ENCODE measurements at regions not wholly inside any gene's neighbourhood (a gene's known extent, or its start where the extent isn't known, plus 50 kb on each side); places are given as distances from the start of the nearest gene placed in this dataset.
A peak's percentile ranks its signal among the peaks of the same experiment; 100 is the strongest.

DNA sequence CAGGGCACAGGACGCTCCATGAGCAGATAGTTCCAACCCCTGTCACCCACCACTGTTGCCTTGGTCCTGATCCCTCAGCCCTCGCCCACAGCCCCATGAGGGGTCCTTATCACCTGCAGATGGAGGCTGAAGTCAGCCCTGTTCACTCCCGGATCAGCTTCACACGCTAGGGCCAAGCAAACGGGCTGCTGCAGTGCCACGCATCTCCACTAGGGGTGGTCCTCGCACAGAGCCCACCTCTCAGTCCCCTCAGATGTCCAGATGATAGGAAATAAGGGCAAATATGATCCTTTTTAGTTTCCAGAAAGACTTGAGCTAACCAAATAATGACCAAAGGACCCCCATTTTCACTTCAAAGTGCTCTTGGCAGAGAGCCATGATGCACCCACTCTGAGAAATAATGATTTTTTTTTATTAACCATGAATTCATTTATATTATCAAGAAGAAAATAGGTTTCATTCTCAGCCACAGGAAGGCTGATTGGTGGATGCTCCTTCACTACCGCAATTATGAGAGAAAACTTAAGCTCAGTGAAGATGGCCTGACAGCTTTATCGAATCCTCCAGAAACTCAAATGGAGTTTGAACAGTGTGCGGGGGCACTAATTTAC is 71.9 kb upstream of the KLHL29 start:
- TF ChIP-seq JUND (IDR thresholded peaks at IDR 0.05; ENCODE audit: low read depth) = no peak
- in situ Hi-C loops (cut with HindIII; ENCODE audit: low pct_unique_long_range_greater_than_20kb, low sequenced_read_pairs) = no loop called here
- no peak for DNase-seq (ENCODE audit: low read depth in 1 of 2, low spot score in 1 of 2)

DNA sequence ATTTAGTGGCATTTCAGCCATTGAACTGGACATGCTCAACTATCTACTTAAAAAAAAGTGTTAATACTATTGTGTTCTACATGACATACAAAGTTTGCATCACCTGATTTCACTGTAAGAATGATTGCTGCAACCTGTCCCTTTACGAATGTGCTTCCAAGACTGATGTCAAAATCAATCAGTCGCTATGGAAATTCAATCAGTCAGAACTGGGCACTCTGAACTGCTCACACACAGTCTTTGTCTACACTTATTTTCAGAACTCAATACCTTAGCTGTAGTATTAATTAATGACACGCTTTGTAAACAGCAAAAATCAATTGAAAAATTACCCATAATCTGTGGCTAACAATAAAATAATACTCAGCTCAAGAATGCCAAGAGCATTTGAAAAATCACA is 70.3 kb upstream of the KLHL29 start:
- DNase-seq (ENCODE audit: low read depth in 1 of 2, low spot score in 1 of 2) = no peak
- no peak for TF ChIP-seq JUND (IDR thresholded peaks at IDR 0.05; ENCODE audit: low read depth)
- in situ Hi-C loops (cut with HindIII; ENCODE audit: low pct_unique_long_range_greater_than_20kb, low sequenced_read_pairs) = no loop called here

DNA sequence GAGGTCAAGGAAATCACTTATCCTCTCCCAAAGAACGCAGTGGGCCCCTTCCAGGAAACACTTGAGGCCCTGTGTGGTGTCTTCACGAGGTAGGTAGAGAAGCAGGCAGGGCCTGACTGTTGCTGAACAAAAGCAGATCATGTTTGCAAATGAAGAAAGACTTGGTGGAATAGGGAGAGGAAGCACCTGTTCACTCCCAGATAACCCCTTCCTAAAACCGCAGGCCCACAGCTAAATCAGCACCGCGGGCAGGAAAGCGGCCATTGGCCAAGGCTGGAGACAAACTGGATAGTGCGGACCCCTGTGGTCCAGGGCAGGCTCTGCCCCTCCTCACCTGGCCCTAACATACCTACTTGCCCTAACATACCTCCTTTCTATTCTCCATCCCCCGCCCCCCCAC is 64.9 kb upstream of the KLHL29 start:
- in situ Hi-C loops (cut with HindIII; ENCODE audit: low pct_unique_long_range_greater_than_20kb, low sequenced_read_pairs) = no loop called here
- no peak for DNase-seq (ENCODE audit: low read depth in 1 of 2, low spot score in 1 of 2)
- TF ChIP-seq JUND (IDR thresholded peaks at IDR 0.05; ENCODE audit: low read depth) = no peak

- DNase-seq (ENCODE audit: low read depth in 1 of 2, low spot score in 1 of 2) = no peak
- TF ChIP-seq JUND (IDR thresholded peaks at IDR 0.05; ENCODE audit: low read depth) = no peak
- in situ Hi-C loops (cut with HindIII; ENCODE audit: low pct_unique_long_range_greater_than_20kb, low sequenced_read_pairs) = no loop called here
Observed at GRCh38 chr2:23321751-23322150, 63.2 kb upstream of the KLHL29 start.

DNA sequence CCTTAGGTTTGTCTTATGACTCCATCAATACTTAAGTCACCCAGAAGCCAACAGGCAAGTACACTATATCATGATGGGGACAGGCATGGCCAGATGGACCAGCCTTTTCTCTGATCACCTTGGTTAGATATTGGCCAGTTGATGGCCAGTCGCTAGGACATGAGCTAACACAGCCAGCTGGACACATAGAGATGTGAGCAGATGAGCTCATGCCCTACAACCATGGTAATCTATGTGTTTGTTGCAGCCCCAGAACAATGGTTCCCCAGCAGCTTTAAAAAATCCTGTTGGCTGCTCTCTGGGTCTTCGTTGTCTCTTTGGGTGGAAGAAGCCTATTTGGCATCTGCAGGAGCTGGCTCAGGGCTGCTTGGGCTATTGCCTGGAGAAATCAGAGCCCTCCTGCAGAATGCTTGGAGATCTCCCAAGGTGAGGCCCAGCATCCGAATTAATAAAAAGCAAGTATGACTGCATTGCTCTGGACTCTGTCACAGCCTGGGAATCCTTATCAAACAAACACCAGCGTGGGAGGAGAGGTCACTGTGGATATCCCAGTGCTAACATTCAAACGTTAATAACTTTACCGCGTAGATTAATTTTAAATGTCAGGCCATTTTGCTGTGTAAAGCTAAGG is 62.3 kb upstream of the KLHL29 start:
- in situ Hi-C loops (cut with HindIII; ENCODE audit: low pct_unique_long_range_greater_than_20kb, low sequenced_read_pairs) = no loop called here
- DNase-seq (ENCODE audit: low read depth in 1 of 2, low spot score in 1 of 2) = no peak

GRCh38 chr2:23323198-23323916 is 61.6 kb upstream of the KLHL29 start:
- in situ Hi-C loops (cut with HindIII; ENCODE audit: low pct_unique_long_range_greater_than_20kb, low sequenced_read_pairs) = no loop called here
- TF ChIP-seq JUND (IDR thresholded peaks at IDR 0.05; ENCODE audit: low read depth) = no peak
- no peak for DNase-seq (ENCODE audit: low read depth in 1 of 2, low spot score in 1 of 2)

More for the DNA sequence above, 62.3 kb upstream of the KLHL29 start:
- no peak for TF ChIP-seq JUND (IDR thresholded peaks at IDR 0.05; ENCODE audit: low read depth)

DNA sequence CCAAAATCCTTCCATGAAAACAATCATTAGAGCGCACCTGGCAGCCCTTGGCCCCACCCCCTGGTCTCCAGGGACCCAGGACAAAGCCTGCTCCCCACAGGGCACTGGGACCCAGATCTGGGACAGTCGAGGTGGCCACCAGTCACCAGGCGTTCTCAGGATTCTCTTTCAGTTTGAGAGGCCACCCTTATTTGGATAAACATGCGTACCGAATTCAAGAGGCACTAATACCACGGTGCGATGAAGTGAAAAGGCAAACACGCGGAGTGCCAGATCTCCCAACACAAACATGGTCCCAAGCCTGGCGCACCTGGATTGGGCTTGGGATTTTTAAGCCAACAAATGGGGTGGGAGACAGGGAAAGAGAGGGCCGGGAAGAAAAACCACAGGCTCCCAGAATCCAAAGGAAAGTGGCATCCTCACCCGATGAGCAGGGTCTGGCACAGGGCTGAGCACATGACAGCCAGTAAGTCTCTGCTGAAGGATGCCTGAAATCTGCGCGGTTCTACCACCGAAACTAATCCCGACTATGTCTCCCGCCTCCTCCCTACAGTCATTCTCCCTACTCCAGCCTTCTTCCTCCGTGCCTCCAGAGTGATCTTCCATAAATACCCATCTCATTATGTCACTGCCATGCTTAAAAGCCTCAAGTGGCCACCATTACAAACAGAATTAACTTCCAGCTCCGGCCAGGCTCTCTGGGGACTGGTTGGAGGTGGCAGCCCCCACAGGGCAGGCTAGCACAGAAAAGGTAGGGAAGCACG is 60.9 kb upstream of the KLHL29 start:
- TF ChIP-seq JUND (IDR thresholded peaks at IDR 0.05; ENCODE audit: low read depth) = no peak
- DNase-seq (ENCODE audit: low read depth in 1 of 2, low spot score in 1 of 2) = no peak
- in situ Hi-C loops (cut with HindIII; ENCODE audit: low pct_unique_long_range_greater_than_20kb, low sequenced_read_pairs) = no loop called here

- in situ Hi-C loops (cut with HindIII; ENCODE audit: low pct_unique_long_range_greater_than_20kb, low sequenced_read_pairs) = no loop called here
- DNase-seq (ENCODE audit: low read depth in 1 of 2, low spot score in 1 of 2) = no peak
- TF ChIP-seq JUND (IDR thresholded peaks at IDR 0.05; ENCODE audit: low read depth) = no peak
Observed at GRCh38 chr2:23326330-23326729, 58.6 kb upstream of the KLHL29 start.

GRCh38 chr2:23327416-23327815 is 57.6 kb upstream of the KLHL29 start:
- DNase-seq (ENCODE audit: low read depth in 1 of 2, low spot score in 1 of 2) = no peak
- no peak for TF ChIP-seq JUND (IDR thresholded peaks at IDR 0.05; ENCODE audit: low read depth)
- in situ Hi-C loops (cut with HindIII; ENCODE audit: low pct_unique_long_range_greater_than_20kb, low sequenced_read_pairs) = no loop called here

DNA sequence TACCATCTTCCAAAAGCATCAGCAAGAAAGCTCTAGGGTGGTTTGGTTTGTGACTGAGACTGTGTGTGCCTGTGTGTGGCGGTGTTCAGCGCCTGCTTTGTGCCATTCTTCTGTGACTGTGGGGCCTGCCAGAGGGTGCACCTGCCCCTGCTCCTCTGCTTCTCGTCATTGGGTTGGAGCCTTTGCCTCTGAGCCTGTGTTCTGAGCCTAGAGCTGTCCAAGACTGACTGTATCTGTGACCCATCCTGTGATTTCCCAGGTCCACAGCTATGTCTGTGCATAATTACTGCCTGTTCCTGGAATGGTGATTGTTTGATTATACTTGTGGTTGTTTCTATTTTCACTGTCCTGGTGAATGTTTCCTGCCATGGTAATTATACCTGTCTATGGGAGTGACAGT is 57.1 kb upstream of the KLHL29 start:
- in situ Hi-C loops (cut with HindIII; ENCODE audit: low pct_unique_long_range_greater_than_20kb, low sequenced_read_pairs) = no loop called here
- DNase-seq (ENCODE audit: low read depth in 1 of 2, low spot score in 1 of 2) = no peak
- no peak for TF ChIP-seq JUND (IDR thresholded peaks at IDR 0.05; ENCODE audit: low read depth)

- in situ Hi-C loops (cut with HindIII; ENCODE audit: low pct_unique_long_range_greater_than_20kb, low sequenced_read_pairs) = no loop called here
- no peak for TF ChIP-seq JUND (IDR thresholded peaks at IDR 0.05; ENCODE audit: low read depth)
- peak in 1 of 2 experiments; percentile 43 for DNase-seq (ENCODE audit: low read depth in 1 of 2, low spot score in 1 of 2)
Observed at GRCh38 chr2:23330214-23330613, 54.8 kb upstream of the KLHL29 start.
